ENCODE measurements at regions not wholly inside any gene's neighbourhood (a gene's known extent, or its start where the extent isn't known, plus 50 kb on each side); places are given as distances from the start of the nearest gene placed in this dataset.

GRCh38 chr9:80231318-80232236 is 659.8 kb downstream of the TLE4 start:
- in situ Hi-C loops (cut with HindIII; ENCODE audit: low sequenced_read_pairs) = no loop called here

GRCh38 chr9:80223897-80224296 is 652.1 kb downstream of the TLE4 start:
- in situ Hi-C loops (cut with HindIII; ENCODE audit: low sequenced_read_pairs) = no loop called here

GRCh38 chr9:80222466-80223169 is 650.9 kb downstream of the TLE4 start:
- in situ Hi-C loops (cut with HindIII; ENCODE audit: low sequenced_read_pairs) = no loop called here

- in situ Hi-C loops (cut with HindIII; ENCODE audit: low sequenced_read_pairs) = loop anchor here (5.0 kb wide), 1 partner anchor 89 kb away; no protein-coding TSS in a partner anchor
Observed at GRCh38 chr9:80218328-80218727, 646.6 kb downstream of the TLE4 start.

- in situ Hi-C loops (cut with HindIII; ENCODE audit: low sequenced_read_pairs) = loop anchor here (5.0 kb wide), 1 partner anchor 64 kb away; no protein-coding TSS in a partner anchor
Observed at GRCh38 chr9:80213613-80214012, 641.8 kb downstream of the TLE4 start.

GRCh38 chr9:80208696-80209095 is 636.9 kb downstream of the TLE4 start:
- in situ Hi-C loops (cut with HindIII; ENCODE audit: low sequenced_read_pairs) = no loop called here

GRCh38 chr9:80204054-80204453 is 632.3 kb downstream of the TLE4 start:
- in situ Hi-C loops (cut with HindIII; ENCODE audit: low sequenced_read_pairs) = no loop called here

- in situ Hi-C loops (cut with HindIII; ENCODE audit: low sequenced_read_pairs) = no loop called here
Observed at GRCh38 chr9:80197661-80198060, 625.9 kb downstream of the TLE4 start.

- in situ Hi-C loops (cut with HindIII; ENCODE audit: low sequenced_read_pairs) = no loop called here
Observed at GRCh38 chr9:80191108-80191507, 619.3 kb downstream of the TLE4 start.

- in situ Hi-C loops (cut with HindIII; ENCODE audit: low sequenced_read_pairs) = no loop called here
Observed at GRCh38 chr9:80188579-80188978, 616.8 kb downstream of the TLE4 start.

- in situ Hi-C loops (cut with HindIII; ENCODE audit: low sequenced_read_pairs) = no loop called here
Observed at GRCh38 chr9:80185112-80185738, 613.5 kb downstream of the TLE4 start.

GRCh38 chr9:80177949-80178480 is 606.2 kb downstream of the TLE4 start:
- in situ Hi-C loops (cut with HindIII; ENCODE audit: low sequenced_read_pairs) = no loop called here

- in situ Hi-C loops (cut with HindIII; ENCODE audit: low sequenced_read_pairs) = no loop called here
Observed at GRCh38 chr9:80175286-80176150, 603.8 kb downstream of the TLE4 start.

- in situ Hi-C loops (cut with HindIII; ENCODE audit: low sequenced_read_pairs) = no loop called here
Observed at GRCh38 chr9:80163889-80164288, 592.1 kb downstream of the TLE4 start.

GRCh38 chr9:80158554-80159170 is 586.9 kb downstream of the TLE4 start:
- in situ Hi-C loops (cut with HindIII; ENCODE audit: low sequenced_read_pairs) = no loop called here

- in situ Hi-C loops (cut with HindIII; ENCODE audit: low sequenced_read_pairs) = no loop called here
Observed at GRCh38 chr9:80158131-80158530, 586.4 kb downstream of the TLE4 start.

- in situ Hi-C loops (cut with HindIII; ENCODE audit: low sequenced_read_pairs) = no loop called here
Observed at GRCh38 chr9:80157561-80157983, 585.8 kb downstream of the TLE4 start.

GRCh38 chr9:80156756-80157472 is 585.1 kb downstream of the TLE4 start:
- in situ Hi-C loops (cut with HindIII; ENCODE audit: low sequenced_read_pairs) = no loop called here

GRCh38 chr9:80156262-80156661 is 584.5 kb downstream of the TLE4 start:
- in situ Hi-C loops (cut with HindIII; ENCODE audit: low sequenced_read_pairs) = no loop called here
